Sigmoid colon (tissue), 4 donors: ENCODE measurements at regions not wholly inside any gene's neighbourhood (a gene's known extent, or its start where the extent isn't known, plus 50 kb on each side); places are given as distances from the start of the nearest gene placed in this dataset.

ENCODE experiments used
- EP300 ChIP-seq, 4 donors: sonication (generic); formaldehyde crosslinking; IDR thresholded peaks; one replicate each; pipeline ENCODE4 v1.6.1; 2017; ENCODE audit warnings: antibody characterized with exemption in 4 of 4
- POLR2A ChIP-seq, 2 donors: fragments of 450-650 bp; IDR thresholded peaks; one replicate each; pipeline ENCODE4 v1.6.1; 2016; ENCODE audit warnings: antibody characterized with exemption in 2 of 2, mild to moderate bottlenecking in 2 of 2, moderate library complexity in 2 of 2
- POLR2AphosphoS5 ChIP-seq, 4 donors: sonication (generic); formaldehyde crosslinking; IDR thresholded peaks; one replicate each; pipeline ENCODE4 v1.6.1; 2017; ENCODE audit warnings: antibody characterized with exemption in 4 of 4
- TF ChIP-seq, protein P1 (sequence below), 4 experiments: fragments of 450-650 bp in 3 of 4; fragments of 200-600 bp in 1 of 4; IDR thresholded peaks; one replicate each; pipeline ENCODE4 v1.5.1; 2016 to 2019; ENCODE audit warnings: antibody characterized with exemption in 4 of 4, mild to moderate bottlenecking in 3 of 4, moderate library complexity in 2 of 4

DNA sequence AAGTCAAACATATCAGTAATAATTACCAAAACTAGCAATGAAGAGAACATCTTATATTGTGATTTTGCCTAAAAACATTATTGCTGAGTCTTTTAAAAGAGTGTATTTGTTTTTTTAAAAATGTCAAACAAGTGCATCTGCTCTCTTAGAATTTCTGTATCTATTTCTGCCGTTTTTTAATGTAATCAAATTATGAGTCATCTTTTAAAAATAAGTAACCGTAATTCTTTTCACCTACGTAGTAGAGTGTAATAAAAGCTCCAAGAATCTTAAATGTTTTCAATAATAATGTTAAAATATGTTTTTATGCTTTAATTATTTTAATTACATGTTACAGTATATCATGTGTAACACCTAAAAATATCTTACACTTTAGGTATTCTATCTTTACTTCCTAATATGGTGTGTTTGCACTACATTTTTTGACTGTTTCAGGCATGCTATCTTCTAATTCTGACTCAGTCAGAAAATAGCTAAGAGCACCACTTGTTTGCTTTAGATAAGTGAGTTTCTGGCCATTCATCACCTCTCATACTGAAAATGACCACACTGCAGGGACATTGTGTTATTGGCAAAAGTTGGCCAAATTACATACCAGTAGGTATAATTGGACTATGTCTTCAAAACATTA, 368.5 kb downstream of the PCDH7 start:
- TF ChIP-seq POLR2A (IDR thresholded peaks at IDR 0.05) (no peak), EP300 (IDR thresholded peaks at IDR 0.05) (peak in 1 of 4 donors; percentile 23), POLR2AphosphoS5 (IDR thresholded peaks at IDR 0.05) (peak in 2 of 4 donors; percentile 8 to 19)
- TF ChIP-seq, protein P1, sequence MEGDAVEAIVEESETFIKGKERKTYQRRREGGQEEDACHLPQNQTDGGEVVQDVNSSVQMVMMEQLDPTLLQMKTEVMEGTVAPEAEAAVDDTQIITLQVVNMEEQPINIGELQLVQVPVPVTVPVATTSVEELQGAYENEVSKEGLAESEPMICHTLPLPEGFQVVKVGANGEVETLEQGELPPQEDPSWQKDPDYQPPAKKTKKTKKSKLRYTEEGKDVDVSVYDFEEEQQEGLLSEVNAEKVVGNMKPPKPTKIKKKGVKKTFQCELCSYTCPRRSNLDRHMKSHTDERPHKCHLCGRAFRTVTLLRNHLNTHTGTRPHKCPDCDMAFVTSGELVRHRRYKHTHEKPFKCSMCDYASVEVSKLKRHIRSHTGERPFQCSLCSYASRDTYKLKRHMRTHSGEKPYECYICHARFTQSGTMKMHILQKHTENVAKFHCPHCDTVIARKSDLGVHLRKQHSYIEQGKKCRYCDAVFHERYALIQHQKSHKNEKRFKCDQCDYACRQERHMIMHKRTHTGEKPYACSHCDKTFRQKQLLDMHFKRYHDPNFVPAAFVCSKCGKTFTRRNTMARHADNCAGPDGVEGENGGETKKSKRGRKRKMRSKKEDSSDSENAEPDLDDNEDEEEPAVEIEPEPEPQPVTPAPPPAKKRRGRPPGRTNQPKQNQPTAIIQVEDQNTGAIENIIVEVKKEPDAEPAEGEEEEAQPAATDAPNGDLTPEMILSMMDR (IDR thresholded peaks at IDR 0.05): no peak
